SK-N-SH (cell line): ENCODE measurements at regions not wholly inside any gene's neighbourhood (a gene's known extent, or its start where the extent isn't known, plus 50 kb on each side); places are given as distances from the start of the nearest gene placed in this dataset.
"Not testable (repeated sequence)": the region's sequence is repeated elsewhere in the genome, so short reads cannot be mapped to it uniquely, and the experiment has no call there.

Experiments
- CTCF ChIA-PET: fragments of 300-600, 350-600 bp; formaldehyde crosslinking; extraction: SDS; loops from one replicate; lab custom pipeline; 2021; lab: Yijun Ruan, JAX
- POLR2A ChIA-PET: fragments of 350-600 bp; sonication (Branson Sonifier 250); formaldehyde crosslinking; extraction: SDS; loops from one replicate; lab custom pipeline; 2020; ENCODE audit warnings: antibody characterized with exemption, inconsistent platforms; lab: Yijun Ruan, JAX
- DNase-seq: peaks from one replicate; pipeline ENCODE4 v3.0.0; 2012
- H2AFZ ChIP-seq: fragments of 200-600 bp; sonication (generic); 2 replicates; pipeline ENCODE4 v1.8.1; 2016; ENCODE audit warnings: antibody characterized with exemption, mild to moderate bottlenecking, low read depth
- H3F3A ChIP-seq: fragments of 200-600 bp; sonication (generic); replicated peaks from 2 replicates; pipeline ENCODE3; 2016; ENCODE audit warnings: antibody characterized with exemption, mild to moderate bottlenecking; ENCODE audit not compliant: insufficient read depth
- H3K27ac ChIP-seq, 2 experiments: fragments of 200-500 bp in 1 of 2; fragments of 200-600 bp in 1 of 2; sonication (Bioruptor generic) in 1 of 2; sonication (generic), shearing (Covaris generic) in 1 of 2; 2 replicates each; pipeline versions ENCODE4 v1.5.1 to v1.6.1; 2014 to 2016; ENCODE audit warnings: low read depth in 2 of 2, inconsistent platforms in 1 of 2, low read length in 1 of 2, mild to moderate bottlenecking in 1 of 2, mixed read lengths in 1 of 2
- H3K27me3 ChIP-seq: fragments of 200-600 bp; sonication (generic), shearing (Covaris generic); 2 replicates; pipeline ENCODE4 v1.6.1; 2016; ENCODE audit warnings: mixed run types; ENCODE audit not compliant: insufficient read depth
- H3K36me3 ChIP-seq, 2 experiments: fragments of 200-500 bp in 1 of 2; fragments of 200-600 bp in 1 of 2; sonication (Bioruptor generic) in 1 of 2; sonication (generic) in 1 of 2; replicated peaks in 1 of 2; 2 replicates each; pipeline versions ENCODE3 to v1.5.1; 2014 to 2016; ENCODE audit warnings: low read length in 1 of 2, mild to moderate bottlenecking in 1 of 2; ENCODE audit not compliant: insufficient read depth in 2 of 2, control insufficient read depth in 1 of 2
- H3K4me1 ChIP-seq, 2 experiments: fragments of 200-500 bp in 1 of 2; fragments of 200-600 bp in 1 of 2; sonication (Bioruptor generic) in 1 of 2; sonication (generic), shearing (Covaris generic) in 1 of 2; 2 replicates each; pipeline versions ENCODE4 v1.5.1 to v1.6.1; 2014 to 2016; ENCODE audit warnings: low read depth in 1 of 2, low read length in 1 of 2, mixed run types in 1 of 2; ENCODE audit not compliant: insufficient read depth in 2 of 2, control insufficient read depth in 1 of 2
- H3K4me2 ChIP-seq: fragments of 200-600 bp; sonication (generic), shearing (Covaris generic); 2 replicates; pipeline ENCODE4 v1.6.1; 2017; ENCODE audit warnings: mixed run types
- H3K4me3 ChIP-seq, 2 experiments: fragments of 200-500 bp in 1 of 2; fragments of 200-600 bp in 1 of 2; sonication (Bioruptor generic) in 1 of 2; sonication (generic), shearing (Covaris generic) in 1 of 2; 2 replicates each; pipeline versions ENCODE4 v1.5.1 to v1.8.1; 2014 to 2016; ENCODE audit warnings: low read depth in 2 of 2, inconsistent platforms in 1 of 2, low read length in 1 of 2, mild to moderate bottlenecking in 1 of 2, mixed read lengths in 1 of 2, moderate library complexity in 1 of 2
- H3K79me2 ChIP-seq: fragments of 200-600 bp; sonication (generic); 2 replicates; pipeline ENCODE4 v1.8.1; 2017; ENCODE audit warnings: mild to moderate bottlenecking; ENCODE audit not compliant: insufficient read depth
- H3K9ac ChIP-seq: fragments of 200-600 bp; sonication (generic); 2 replicates; pipeline ENCODE4 v1.6.1; 2017; ENCODE audit warnings: mixed run types
- H3K9me2 ChIP-seq: fragments of 200-600 bp; sonication (generic); 2 replicates; pipeline ENCODE4 v1.6.1; 2017; ENCODE audit warnings: mixed run types
- H3K9me3 ChIP-seq: fragments of 200-600 bp; sonication (generic); 2 replicates; pipeline ENCODE4 v1.6.1; 2017; ENCODE audit warnings: mixed run types, mild to moderate bottlenecking, moderate library complexity
- H4K20me1 ChIP-seq: fragments of 200-600 bp; sonication (generic); 2 replicates; pipeline ENCODE4 v1.6.1; 2017; ENCODE audit warnings: mild to moderate bottlenecking, mixed run types; ENCODE audit not compliant: insufficient read depth
- CHD2 ChIP-seq: fragments of 150-350 bp; IDR thresholded peaks from 2 replicates; pipeline ENCODE4 v1.6.1; 2018; ENCODE audit warnings: low read length; ENCODE audit not compliant: partially characterized antibody
- CTCF ChIP-seq: fragments of 200-600 bp; sonication (generic); IDR thresholded peaks from 2 replicates; pipeline ENCODE4 v1.6.1; 2017; ENCODE audit warnings: antibody characterized with exemption, mild to moderate bottlenecking, moderate library complexity
- FOSL2 ChIP-seq: IDR thresholded peaks from 2 replicates; pipeline ENCODE4 v1.4.0; 2012; ENCODE audit warnings: low read depth, mild to moderate bottlenecking, moderate library complexity, borderline replicate concordance
- MXI1 ChIP-seq: IDR thresholded peaks from 2 replicates; pipeline ENCODE4 v1.6.1; 2012; ENCODE audit warnings: mild to moderate bottlenecking, low read depth, low read length, improper control_type of control experiment
- PBX3 ChIP-seq: IDR thresholded peaks from 2 replicates; pipeline ENCODE4; 2012
- RCOR1 ChIP-seq: fragments of 150-350 bp; IDR thresholded peaks from 2 replicates; pipeline ENCODE4 v1.6.1; 2017; ENCODE audit warnings: antibody characterized with exemption, low read length
- RFX5 ChIP-seq: IDR thresholded peaks from 2 replicates; pipeline ENCODE4 v1.6.1; 2012; ENCODE audit warnings: mild to moderate bottlenecking, improper control_type of control experiment, low read length
- RXRA ChIP-seq: IDR thresholded peaks from 2 replicates; pipeline ENCODE4 v1.4.0; 2012; ENCODE audit warnings: low read depth, mild to moderate bottlenecking, borderline replicate concordance
- SMC3 ChIP-seq: IDR thresholded peaks from 2 replicates; pipeline ENCODE4 v1.6.1; 2012; ENCODE audit warnings: low read depth, low read length, improper control_type of control experiment
- TEAD4 ChIP-seq: IDR thresholded peaks from 2 replicates; pipeline ENCODE4 v1.4.0; 2012; ENCODE audit warnings: mild to moderate bottlenecking, borderline replicate concordance; ENCODE audit not compliant: insufficient read depth
- USF1 ChIP-seq: IDR thresholded peaks from 2 replicates; pipeline ENCODE4 v1.4.0; 2012; ENCODE audit warnings: low read depth, borderline replicate concordance
- YY1 ChIP-seq: IDR thresholded peaks from 2 replicates; pipeline ENCODE4 v1.4.0; 2012; ENCODE audit warnings: low read depth, mild to moderate bottlenecking
- ZBTB33 ChIP-seq: IDR thresholded peaks from 2 replicates; pipeline ENCODE4 v1.4.0; 2012; ENCODE audit warnings: low read depth, borderline replicate concordance
- WGBS: methylation state at CpG from one replicate; pipeline ENCODE4 v1.1.6; 2017; ENCODE audit warnings: low lambda C conversion rate; 5-methylcytosine and 5-hydroxymethylcytosine counted together

- 2% methylated on average over 8 of the region's 11 CpGs for WGBS
- H3K36me3 ChIP-seq, H3K9me2 ChIP-seq, H4K20me1 ChIP-seq, H3F3A ChIP-seq, H3K4me3 ChIP-seq, H3K9ac ChIP-seq, H2AFZ ChIP-seq, CTCF ChIA-PET, H3K79me2 ChIP-seq, DNase-seq, H3K9me3 ChIP-seq, H3K27me3 ChIP-seq, H3K4me2 ChIP-seq, H3K4me1 ChIP-seq, H3K27ac ChIP-seq, POLR2A ChIA-PET: not testable (repeated sequence)
Observed at GRCh38 chrX:147200494-147200893, 385.9 kb upstream of the CXorf51A start.

GRCh38 chrX:147191361-147191760 lies 376.8 kb upstream of the CXorf51A start:
- POLR2A ChIA-PET = no interaction called here
- no peak for TF ChIP-seq RXRA

GRCh38 chrX:147183161-147183560 lies 368.6 kb upstream of the CXorf51A start:
- Histone ChIP-seq H3K27me3 (no peaks in the 10 kb centered on the region), H3K4me1 (no peaks in the 10 kb centered on the region), H3K9me3 (no peaks in the 10 kb centered on the region), H4K20me1 (no peaks in the 10 kb centered on the region), H3K4me2 (no peak overlapping the region), H3K9ac (no peak overlapping the region), H3F3A (no peaks in the 10 kb centered on the region), H2AFZ (no peak overlapping the region), H3K9me2 (no peaks in the 10 kb centered on the region), H3K36me3 (no peaks in the 10 kb centered on the region), H3K27ac (no peak overlapping the region), H3K4me3 (no peak overlapping the region), H3K79me2 (no peaks in the 10 kb centered on the region)
- DNase-seq = no peak
- CTCF ChIA-PET = no interaction called here
- 13% methylated on average over 7 of the region's 7 CpGs for WGBS
- POLR2A ChIA-PET = no interaction called here
- TF ChIP-seq RFX5 (no peak), CTCF (no peak), CHD2 (no peak), RXRA (no peak), FOSL2 (no peak), SMC3 (no peak), YY1 (no peak), RCOR1 (no peak), MXI1 (no peak), USF1 (no peak), ZBTB33 (no peak), PBX3 (no peak), TEAD4 (no peak)

More at GRCh38 chrX:147191361-147191760, 376.8 kb upstream of the CXorf51A start:
- no peaks in the 10 kb centered on the region for H3F3A ChIP-seq
- no peak overlapping the region for H2AFZ ChIP-seq
- no peaks in the 10 kb centered on the region for H3K27me3 ChIP-seq
- H3K9me3 ChIP-seq = no peaks in the 10 kb centered on the region
- H3K9ac ChIP-seq = no peak overlapping the region
- 2% methylated on average over 3 of the region's 3 CpGs for WGBS
- CTCF ChIA-PET = no interaction called here
- H3K9me2 ChIP-seq = no peaks in the 10 kb centered on the region
- no peak overlapping the region for H3K4me3 ChIP-seq
- no peaks in the 10 kb centered on the region for H3K79me2 ChIP-seq
- no peaks in the 10 kb centered on the region for H3K4me1 ChIP-seq
- no peak overlapping the region for H3K27ac ChIP-seq
- no peak overlapping the region for H3K4me2 ChIP-seq
- H4K20me1 ChIP-seq = no peaks in the 10 kb centered on the region
- DNase-seq = no peak
- no peaks in the 10 kb centered on the region for H3K36me3 ChIP-seq
